ENCODE measurements at regions not wholly inside any gene's neighbourhood (a gene's known extent, or its start where the extent isn't known, plus 50 kb on each side); places are given as distances from the start of the nearest gene placed in this dataset.
"Not testable (repeated sequence)": the region's sequence is repeated elsewhere in the genome, so short reads cannot be mapped to it uniquely, and the experiment has no call there.

GRCh38 chr2:111471791-111472530 is 351.2 kb downstream of the BCL2L11 start:
- not testable (repeated sequence) for DNase-seq (ENCODE audit: low read depth, low spot score)

DNA sequence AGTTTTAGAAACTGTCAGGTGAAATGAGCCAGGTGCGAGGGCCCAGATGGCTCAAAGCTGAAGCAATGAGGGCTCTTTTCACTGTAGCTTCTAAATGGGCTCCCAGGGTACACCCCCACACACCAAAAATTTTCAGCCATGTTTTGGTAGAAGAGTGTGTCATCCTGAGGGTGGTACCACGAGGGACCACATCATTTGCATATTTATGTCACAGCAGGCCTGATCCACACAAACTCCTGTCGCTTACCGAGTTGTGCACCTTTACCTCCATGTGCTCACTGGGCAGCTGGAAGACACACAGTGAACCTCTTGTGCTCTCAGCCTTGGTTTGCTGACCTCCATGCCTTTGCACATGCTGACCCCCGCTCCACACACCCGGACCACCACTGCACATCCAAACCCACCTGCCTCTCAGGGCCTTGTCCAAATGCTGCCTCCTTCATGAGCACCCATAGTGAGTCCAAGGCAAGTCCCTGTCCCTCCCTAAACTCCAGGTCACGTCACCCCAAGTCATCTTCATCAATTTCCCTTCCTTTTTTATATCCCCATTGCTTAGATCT is 352.2 kb downstream of the BCL2L11 start:
- not testable (repeated sequence) for DNase-seq (ENCODE audit: low read depth, low spot score)

- DNase-seq (ENCODE audit: low read depth, low spot score): not testable (repeated sequence)
Observed at GRCh38 chr2:111473522-111473921, 352.8 kb downstream of the BCL2L11 start.

DNA sequence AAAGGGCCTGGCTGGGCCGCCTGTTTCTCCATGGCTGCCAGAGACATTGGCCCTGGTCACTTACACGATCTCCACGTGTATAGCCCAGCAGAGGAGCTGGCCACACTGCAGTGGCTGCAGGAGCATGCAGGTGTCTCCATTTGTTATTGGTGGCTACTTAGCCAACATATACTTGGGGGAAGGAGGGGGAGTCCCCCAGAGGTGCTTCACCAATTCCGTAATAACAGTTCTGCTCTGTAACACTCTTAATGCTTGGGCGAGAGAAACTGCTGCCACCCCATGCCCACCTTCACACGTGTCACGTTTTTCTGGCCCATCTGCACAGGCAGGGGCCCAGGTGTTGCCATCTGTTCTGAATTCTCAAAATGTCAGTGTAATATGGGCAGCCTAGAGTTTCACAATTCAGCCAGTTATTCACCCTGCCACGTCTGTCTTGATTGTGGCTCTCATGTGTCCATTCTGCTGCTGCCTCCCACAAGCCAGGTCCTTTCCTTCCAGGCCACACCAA is 353.5 kb downstream of the BCL2L11 start:
- DNase-seq (ENCODE audit: low read depth, low spot score): not testable (repeated sequence)

DNA sequence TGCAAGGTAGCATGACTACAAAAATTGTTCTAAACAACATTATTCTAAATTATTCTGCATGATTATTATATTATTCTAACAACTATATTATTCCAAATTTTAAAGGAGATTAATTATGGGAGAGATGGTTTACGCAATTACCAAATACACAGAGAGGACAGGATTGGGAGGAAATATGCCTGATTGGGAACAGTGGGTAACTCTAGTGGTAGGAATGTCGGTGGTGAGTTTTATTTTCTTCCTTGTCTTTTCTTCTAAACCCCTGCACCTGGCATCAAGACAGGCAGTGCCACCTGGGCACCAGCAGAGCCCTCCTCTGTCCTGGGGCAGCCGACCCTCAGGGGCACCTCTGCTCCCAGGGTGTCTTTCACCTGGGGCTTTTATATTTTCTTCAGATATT is 357.6 kb downstream of the BCL2L11 start:
- DNase-seq (ENCODE audit: low read depth, low spot score): not testable (repeated sequence)

DNA sequence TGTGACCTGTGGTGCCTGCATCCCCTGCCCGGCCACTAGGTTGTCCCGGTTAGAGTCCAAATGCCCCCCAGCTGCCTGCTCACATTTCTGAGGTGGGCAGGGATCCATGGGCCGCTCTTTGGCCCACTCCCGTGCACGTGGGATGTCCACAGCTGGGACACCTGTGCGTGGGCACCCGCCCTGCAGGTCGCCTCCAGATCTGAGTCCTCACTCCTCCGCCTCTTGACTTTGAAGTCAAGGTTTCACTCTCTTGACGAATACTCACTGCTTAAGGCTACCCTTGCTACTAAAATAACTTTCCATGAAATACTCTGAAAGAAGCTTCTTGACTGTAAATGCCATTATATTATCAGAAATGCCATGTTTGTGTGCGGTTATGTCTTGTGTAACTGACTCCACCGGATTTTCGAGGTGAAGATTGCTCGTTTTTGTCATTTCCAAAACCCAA is 358.2 kb downstream of the BCL2L11 start:
- not testable (repeated sequence) for DNase-seq (ENCODE audit: low read depth, low spot score)

- DNase-seq (ENCODE audit: low read depth, low spot score): not testable (repeated sequence)
Observed at GRCh38 chr2:111480016-111480625, 359.4 kb downstream of the BCL2L11 start.

DNA sequence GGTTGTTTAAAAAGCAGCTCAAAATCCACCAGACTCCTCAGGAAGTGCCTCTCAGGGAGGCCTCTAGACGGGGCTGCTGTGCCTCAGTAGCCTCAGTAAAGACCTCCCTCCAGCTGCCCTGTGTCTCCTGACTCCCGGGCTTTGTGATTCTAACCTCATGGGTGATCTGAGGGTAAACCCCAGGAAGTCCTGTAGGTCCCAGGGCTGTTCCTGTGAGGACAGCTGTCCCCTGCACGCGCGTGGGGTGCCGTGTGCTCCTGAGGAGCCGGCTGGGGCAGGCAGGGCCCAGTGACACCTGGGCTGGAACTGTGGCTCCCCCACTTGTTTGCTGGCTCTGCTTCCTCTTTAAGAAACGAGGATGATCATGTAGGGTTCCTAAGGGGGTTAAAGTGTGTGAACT is 359.9 kb downstream of the BCL2L11 start:
- not testable (repeated sequence) for DNase-seq (ENCODE audit: low read depth, low spot score)

- not testable (repeated sequence) for DNase-seq (ENCODE audit: low read depth, low spot score)
Observed at GRCh38 chr2:111481219-111481618, 360.5 kb downstream of the BCL2L11 start.

- DNase-seq (ENCODE audit: low read depth, low spot score): not testable (repeated sequence)
Observed at GRCh38 chr2:111482987-111483679, 362.4 kb downstream of the BCL2L11 start.

- DNase-seq (ENCODE audit: low read depth, low spot score): not testable (repeated sequence)
Observed at GRCh38 chr2:111484097-111484496, 363.4 kb downstream of the BCL2L11 start.

DNA sequence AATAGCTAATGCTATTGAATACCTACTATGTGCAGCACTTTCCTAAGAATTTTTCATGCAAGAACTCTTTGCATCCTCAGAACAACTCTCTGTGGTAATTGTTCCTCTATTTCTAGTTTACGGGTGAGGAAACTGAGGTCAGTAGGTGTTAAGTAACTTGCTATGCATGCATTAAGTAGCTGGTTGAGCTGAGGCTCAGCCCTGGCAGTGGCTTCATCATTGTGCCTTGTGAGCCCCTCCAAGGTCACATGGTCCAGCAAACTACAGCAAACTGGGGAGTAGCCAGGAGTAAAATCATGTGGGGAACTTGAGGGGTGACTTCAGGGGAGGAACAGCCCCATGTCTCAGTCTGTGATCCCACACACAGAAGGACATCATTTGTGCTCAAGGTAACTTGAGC is 365.2 kb downstream of the BCL2L11 start:
- not testable (repeated sequence) for DNase-seq (ENCODE audit: low read depth, low spot score)

- DNase-seq (ENCODE audit: low read depth, low spot score): not testable (repeated sequence)
Observed at GRCh38 chr2:111488451-111488850, 367.7 kb downstream of the BCL2L11 start.

DNA sequence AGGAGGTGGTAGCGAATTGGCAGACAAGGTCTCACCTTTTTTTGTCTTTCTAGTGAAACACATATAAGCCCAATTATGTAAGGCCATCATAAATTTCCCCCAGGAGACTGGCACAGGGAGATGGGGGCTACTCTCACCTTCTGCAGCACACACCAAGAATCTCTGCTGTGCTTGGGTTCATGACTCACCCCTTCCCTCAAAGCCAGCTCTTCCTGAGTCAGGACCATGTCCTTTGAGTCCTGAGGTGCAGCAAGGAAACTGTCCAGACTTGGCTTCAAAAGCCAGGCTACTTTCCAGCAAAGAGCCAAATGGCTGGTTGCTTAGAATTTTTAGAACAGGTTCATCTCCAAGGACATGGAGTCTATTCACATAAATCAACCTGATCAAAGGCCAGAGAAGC is 368.7 kb downstream of the BCL2L11 start:
- not testable (repeated sequence) for DNase-seq (ENCODE audit: low read depth, low spot score)

DNA sequence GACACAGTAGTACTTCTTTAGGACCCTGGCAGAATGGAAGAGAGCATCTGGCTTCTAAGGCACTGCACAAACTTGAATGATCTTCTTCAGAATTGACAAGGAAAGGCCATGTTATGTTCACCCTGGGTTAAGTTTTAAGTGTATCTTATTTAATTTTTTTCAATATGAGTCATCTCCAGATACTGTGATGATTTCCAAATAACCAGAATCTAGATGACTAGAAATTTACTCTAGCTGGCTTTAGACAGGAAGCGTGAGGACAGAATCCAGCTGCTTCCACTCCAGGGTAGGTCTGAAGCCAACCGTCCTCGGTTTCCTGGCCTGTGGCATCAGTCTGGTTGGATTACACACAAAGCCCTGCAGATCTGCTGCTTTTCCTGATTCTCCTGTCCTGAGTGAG is 370.5 kb downstream of the BCL2L11 start:
- DNase-seq (ENCODE audit: low read depth, low spot score): not testable (repeated sequence)

GRCh38 chr2:111491614-111492013 is 370.9 kb downstream of the BCL2L11 start:
- DNase-seq (ENCODE audit: low read depth, low spot score): not testable (repeated sequence)

DNA sequence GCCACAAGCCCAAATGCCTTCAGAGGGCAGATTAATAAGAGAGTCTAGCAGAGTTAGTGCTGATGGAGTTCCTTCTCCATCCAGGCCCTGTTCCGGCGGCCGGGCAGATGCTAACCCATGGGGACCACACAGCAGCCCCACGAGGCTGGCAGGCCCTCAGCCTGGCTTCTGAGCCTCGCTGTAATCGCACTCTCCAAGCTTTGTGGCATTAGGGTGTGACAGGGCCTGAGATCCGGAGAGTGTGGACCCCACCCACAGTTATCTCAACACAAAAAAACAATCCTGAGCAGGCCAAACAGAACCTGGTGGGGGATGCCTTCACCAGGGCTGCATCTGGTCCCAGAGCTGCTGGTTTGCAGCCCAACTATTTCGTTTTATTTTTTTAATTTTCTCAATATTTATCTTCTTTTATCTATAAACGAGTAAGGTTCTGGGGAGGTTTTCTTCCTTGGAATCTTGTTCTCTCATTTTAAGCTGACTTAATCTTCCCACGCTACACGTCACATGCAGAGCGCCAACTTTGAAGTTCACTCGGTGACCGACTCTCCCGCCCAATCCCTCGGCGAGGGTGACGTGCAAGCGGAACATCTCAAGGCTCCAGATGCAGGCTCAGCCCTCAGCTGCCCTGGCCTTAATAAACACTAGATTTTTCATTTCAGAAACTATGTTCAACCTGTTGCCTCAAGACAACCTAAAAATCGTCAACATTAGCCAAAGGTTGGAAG is 372.4 kb downstream of the BCL2L11 start:
- DNase-seq (ENCODE audit: low read depth, low spot score): not testable (repeated sequence)

- DNase-seq (ENCODE audit: low read depth, low spot score): not testable (repeated sequence)
Observed at GRCh38 chr2:111493720-111494078, 373.0 kb downstream of the BCL2L11 start.

GRCh38 chr2:111494288-111494980 is 373.7 kb downstream of the BCL2L11 start:
- DNase-seq (ENCODE audit: low read depth, low spot score): not testable (repeated sequence)

GRCh38 chr2:111494981-111495315 is 374.2 kb downstream of the BCL2L11 start:
- DNase-seq (ENCODE audit: low read depth, low spot score): not testable (repeated sequence)

- not testable (repeated sequence) for DNase-seq (ENCODE audit: low read depth, low spot score)
Observed at GRCh38 chr2:111495636-111496035, 374.9 kb downstream of the BCL2L11 start.
